GM21576 (cell line): ENCODE measurements at regions not wholly inside any gene's neighbourhood (a gene's known extent, or its start where the extent isn't known, plus 50 kb on each side); places are given as distances from the start of the nearest gene placed in this dataset.
"Not testable (repeated sequence)": the region's sequence is repeated elsewhere in the genome, so short reads cannot be mapped to it uniquely, and the experiment has no call there.

Experiments used
- ATAC-seq: cut with Tn5 transposase; IDR thresholded peaks from one replicate; pipeline ENCODE4 v1.9.1; 2021; ENCODE audit warnings: mild to moderate bottlenecking, moderate library complexity; ENCODE audit not compliant: unreplicated experiment

DNA sequence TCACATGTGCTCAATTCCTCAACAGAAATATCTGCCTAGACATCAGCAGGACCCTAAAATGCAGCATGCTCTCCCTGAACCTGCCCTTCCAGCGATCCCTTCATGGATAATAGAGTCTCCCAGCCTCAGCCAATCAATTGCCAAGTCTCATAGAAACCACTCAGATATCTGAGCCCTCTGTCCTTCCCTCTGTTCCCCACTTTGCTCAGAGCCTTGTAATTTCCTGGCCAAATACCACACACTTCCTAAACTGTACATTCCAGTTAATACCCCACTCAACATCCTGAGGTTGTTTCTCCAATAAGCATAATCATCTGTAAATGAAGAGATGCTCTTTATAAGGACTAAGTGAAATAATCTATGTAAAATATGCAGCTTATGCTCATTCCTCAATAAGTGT, 59.3 kb upstream of the PTGFRN start:
- ATAC-seq: no peak

- not testable (repeated sequence) for ATAC-seq
Observed at GRCh38 chr1:116851189-116851588, 58.5 kb upstream of the PTGFRN start.

DNA sequence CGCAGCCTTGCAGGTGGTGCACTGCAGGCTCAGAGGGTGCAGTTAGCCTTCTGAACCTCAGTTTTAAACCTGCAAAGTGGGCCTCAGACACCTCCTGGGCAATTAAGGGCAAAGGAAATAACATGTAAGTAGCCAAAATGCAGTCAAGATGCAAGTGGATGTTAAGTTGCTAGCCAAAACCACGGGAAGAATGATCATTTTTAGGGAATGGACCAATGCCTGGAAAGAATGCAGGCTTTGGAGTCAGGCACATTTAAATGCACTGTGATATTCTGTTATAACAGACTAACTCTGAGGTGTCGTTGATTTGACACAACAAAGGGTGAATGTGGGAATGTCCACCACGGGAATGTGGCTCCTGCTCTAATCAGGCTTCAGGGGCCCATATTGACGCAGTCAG, 57.9 kb upstream of the PTGFRN start:
- ATAC-seq: no peak

- ATAC-seq: no peak
Observed at GRCh38 chr1:116852367-116852766, 57.3 kb upstream of the PTGFRN start.

- ATAC-seq: no peak
Observed at GRCh38 chr1:116852910-116853309, 56.8 kb upstream of the PTGFRN start.

GRCh38 chr1:116853680-116854402, 55.9 kb upstream of the PTGFRN start:
- ATAC-seq: no peak

GRCh38 chr1:116854403-116854690, 55.4 kb upstream of the PTGFRN start:
- no peak for ATAC-seq

- ATAC-seq: no peak
Observed at GRCh38 chr1:116854716-116855115, 55.0 kb upstream of the PTGFRN start.

- ATAC-seq: no peak
Observed at GRCh38 chr1:116855191-116855619, 54.5 kb upstream of the PTGFRN start.

DNA sequence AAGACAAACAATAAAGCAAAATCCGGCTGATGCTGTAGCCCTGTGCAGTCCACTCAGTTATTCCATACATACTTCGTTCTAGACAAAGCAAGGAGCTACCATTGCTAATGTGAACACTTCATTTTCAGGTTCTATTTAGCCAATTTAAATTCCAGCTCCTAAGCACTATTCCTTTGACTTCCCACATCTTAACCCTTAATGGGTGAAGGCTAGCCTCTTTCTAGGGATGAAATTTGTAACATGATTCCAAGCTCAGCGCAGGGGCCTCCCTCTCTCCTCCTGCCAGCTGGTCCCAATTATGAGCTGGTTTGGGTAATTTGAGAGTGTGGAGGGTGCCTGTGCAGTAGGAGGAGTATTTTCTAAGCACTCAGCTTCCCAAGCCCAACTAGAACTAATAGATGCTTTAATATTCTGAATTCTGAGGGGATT, 53.9 kb upstream of the PTGFRN start:
- no peak for ATAC-seq

DNA sequence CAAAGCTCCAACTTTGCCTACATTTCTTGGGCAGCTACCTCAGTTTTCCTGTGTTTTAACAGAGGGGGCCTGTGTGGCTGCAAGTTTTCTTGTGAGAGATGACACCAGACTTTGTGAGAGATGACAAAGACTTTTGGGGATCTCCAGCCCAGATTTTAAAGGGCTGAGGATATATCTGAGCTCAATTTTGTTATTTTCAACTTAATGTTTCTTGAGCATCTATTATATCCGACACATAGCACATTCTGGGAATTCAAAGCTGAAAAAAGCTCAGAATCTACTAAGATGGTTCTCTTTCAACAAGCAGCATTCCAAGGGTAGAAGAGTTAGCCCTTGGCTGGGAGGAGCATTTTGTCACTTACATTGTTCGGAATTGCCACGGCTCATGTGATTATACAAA, 53.4 kb upstream of the PTGFRN start:
- ATAC-seq: no peak

- no peak for ATAC-seq
Observed at GRCh38 chr1:116857092-116857491, 52.6 kb upstream of the PTGFRN start.
